ENCODE measurements at regions not wholly inside any gene's neighbourhood (a gene's known extent, or its start where the extent isn't known, plus 50 kb on each side); places are given as distances from the start of the nearest gene placed in this dataset.

- no peak for DNase-seq (ENCODE audit: extremely low spot score, unreplicated experiment)
- Mint-ChIP-seq H3K4me1 (ENCODE audit: unreplicated experiment) (peaks cover 6% of the 10 kb centered on the region), H3K36me3 (no peaks in the 10 kb centered on the region), H3K9me3 (peaks cover 6% of the 10 kb centered on the region), H3K4me3 (no peak overlapping the region), H3K27me3 (no peaks in the 10 kb centered on the region), H3K27ac (no peak overlapping the region)
- no peak for TF ChIP-seq CTCF (conservative IDR thresholded peaks at IDR 0.05)
Measured at GRCh38 chr9:129374651-129375050, 196.6 kb upstream of the IER5L start.

GRCh38 chr9:129374231-129374630 lies 196.2 kb upstream of the IER5L start:
- Mint-ChIP-seq H3K27me3 (no peaks in the 10 kb centered on the region), H3K4me1 (ENCODE audit: unreplicated experiment) (peaks cover 6% of the 10 kb centered on the region), H3K36me3 (no peaks in the 10 kb centered on the region), H3K27ac (no peak overlapping the region), H3K9me3 (peaks cover 6% of the 10 kb centered on the region), H3K4me3 (no peak overlapping the region)
- TF ChIP-seq CTCF (conservative IDR thresholded peaks at IDR 0.05) = no peak
- no peak for DNase-seq (ENCODE audit: extremely low spot score, unreplicated experiment)

- Mint-ChIP-seq H3K36me3 (no peaks in the 10 kb centered on the region), H3K27ac (no peak overlapping the region), H3K27me3 (no peaks in the 10 kb centered on the region), H3K4me3 (no peak overlapping the region), H3K4me1 (ENCODE audit: unreplicated experiment) (peaks cover 6% of the 10 kb centered on the region), H3K9me3 (peaks cover 10% of the 10 kb centered on the region)
- no peak for DNase-seq (ENCODE audit: extremely low spot score, unreplicated experiment)
- no peak for TF ChIP-seq CTCF (conservative IDR thresholded peaks at IDR 0.05)
Measured at GRCh38 chr9:129373361-129373760, 195.3 kb upstream of the IER5L start.

- TF ChIP-seq CTCF (conservative IDR thresholded peaks at IDR 0.05) = no peak
- Mint-ChIP-seq H3K27me3 (no peaks in the 10 kb centered on the region), H3K36me3 (no peaks in the 10 kb centered on the region), H3K9me3 (peaks cover 10% of the 10 kb centered on the region), H3K4me3 (no peak overlapping the region), H3K27ac (no peak overlapping the region), H3K4me1 (ENCODE audit: unreplicated experiment) (no peaks in the 10 kb centered on the region)
- no peak for DNase-seq (ENCODE audit: extremely low spot score, unreplicated experiment)
Measured at GRCh38 chr9:129370770-129371169, 192.7 kb upstream of the IER5L start.

GRCh38 chr9:129368444-129368978 lies 190.4 kb upstream of the IER5L start:
- Mint-ChIP-seq H3K36me3 (no peaks in the 10 kb centered on the region), H3K27me3 (no peaks in the 10 kb centered on the region), H3K4me1 (ENCODE audit: unreplicated experiment) (no peaks in the 10 kb centered on the region), H3K4me3 (no peak overlapping the region), H3K9me3 (peaks cover 10% of the 10 kb centered on the region), H3K27ac (no peak overlapping the region)
- no peak for TF ChIP-seq CTCF (conservative IDR thresholded peaks at IDR 0.05)
- no peak for DNase-seq (ENCODE audit: extremely low spot score, unreplicated experiment)

- H3K4me3 Mint-ChIP-seq = no peak overlapping the region
Measured at GRCh38 chr9:129367287-129367686, 189.2 kb upstream of the IER5L start.

More at GRCh38 chr9:129367287-129367686, 189.2 kb upstream of the IER5L start:
- Mint-ChIP-seq H3K9me3 (peaks cover 10% of the 10 kb centered on the region), H3K27ac (no peak overlapping the region), H3K27me3 (no peaks in the 10 kb centered on the region), H3K4me1 (ENCODE audit: unreplicated experiment) (peaks cover 2% of the 10 kb centered on the region), H3K36me3 (no peaks in the 10 kb centered on the region)
- TF ChIP-seq CTCF (conservative IDR thresholded peaks at IDR 0.05) = no peak
- no peak for DNase-seq (ENCODE audit: extremely low spot score, unreplicated experiment)
